ENCODE measurements at regions not wholly inside any gene's neighbourhood (a gene's known extent, or its start where the extent isn't known, plus 50 kb on each side); places are given as distances from the start of the nearest gene placed in this dataset.

DNA sequence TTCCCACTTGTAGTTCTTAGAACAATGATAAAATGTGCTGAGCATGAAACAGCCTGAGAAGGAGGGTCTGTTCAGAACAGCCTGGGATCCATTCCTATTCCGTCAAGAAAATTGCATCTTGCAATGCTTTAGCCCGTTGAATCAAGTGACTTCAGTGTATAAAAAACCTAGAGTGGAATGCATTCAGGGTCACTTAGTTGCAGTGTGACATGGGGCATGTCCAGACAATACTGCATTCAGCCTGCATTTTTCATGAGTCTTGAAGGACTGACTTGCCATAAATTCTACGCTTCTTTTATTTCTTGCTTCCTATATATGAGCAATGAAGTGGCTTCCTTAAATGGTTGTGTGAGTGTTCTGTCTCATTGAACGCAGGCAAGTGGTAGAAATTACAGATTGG lies 758.3 kb upstream of the COBL start:
- H3K9me3 ChIP-seq, result no peaks in the 10 kb centered on the region
- no peak overlapping the region for H3K4me3 ChIP-seq
- intact Hi-C loops (cut with DNase I), result no loop called here
- no peaks in the 10 kb centered on the region for H3K4me1 ChIP-seq
- H3K36me3 ChIP-seq, result no peaks in the 10 kb centered on the region
- DNase-seq, result no peak
- no peaks in the 10 kb centered on the region for H3K27me3 ChIP-seq
- WGBS, 2 donors, result 83 to 84% methylated on average over 4 of the region's 4 CpGs
- no peak overlapping the region for H3K27ac ChIP-seq
- TF ChIP-seq POLR2AphosphoS5 (IDR thresholded peaks at IDR 0.05), result no peak
- TF ChIP-seq POLR2A (IDR thresholded peaks at IDR 0.05), result no peak
- TF ChIP-seq EP300 (IDR thresholded peaks at IDR 0.05), result no peak
- no peak for TF ChIP-seq CTCF (IDR thresholded peaks at IDR 0.05)

GRCh38 chr7:52074071-52074470 lies 757.5 kb upstream of the COBL start:
- no peak for TF ChIP-seq POLR2AphosphoS5 (IDR thresholded peaks at IDR 0.05)
- TF ChIP-seq CTCF (IDR thresholded peaks at IDR 0.05), result no peak
- no peak for DNase-seq
- Histone ChIP-seq H3K27me3 (no peaks in the 10 kb centered on the region), H3K4me3 (no peak overlapping the region), H3K36me3 (no peaks in the 10 kb centered on the region), H3K27ac (no peak overlapping the region), H3K9me3 (no peaks in the 10 kb centered on the region), H3K4me1 (no peaks in the 10 kb centered on the region)
- 88 to 91% methylated on average over 2 of the region's 2 CpGs for WGBS, 2 donors
- intact Hi-C loops (cut with DNase I), result no loop called here

GRCh38 chr7:52071744-52072143 lies 755.1 kb upstream of the COBL start:
- H3K36me3 ChIP-seq, result no peaks in the 10 kb centered on the region
- no peak for DNase-seq
- H3K9me3 ChIP-seq, result no peaks in the 10 kb centered on the region
- no peak overlapping the region for H3K4me3 ChIP-seq
- no peaks in the 10 kb centered on the region for H3K4me1 ChIP-seq
- no peaks in the 10 kb centered on the region for H3K27me3 ChIP-seq
- no peak overlapping the region for H3K27ac ChIP-seq
- intact Hi-C loops (cut with DNase I), result no loop called here
- WGBS, 2 donors, result 0 to 60% methylated on average over 1 of the region's 1 CpG
- TF ChIP-seq EP300 (IDR thresholded peaks at IDR 0.05), result no peak

DNA sequence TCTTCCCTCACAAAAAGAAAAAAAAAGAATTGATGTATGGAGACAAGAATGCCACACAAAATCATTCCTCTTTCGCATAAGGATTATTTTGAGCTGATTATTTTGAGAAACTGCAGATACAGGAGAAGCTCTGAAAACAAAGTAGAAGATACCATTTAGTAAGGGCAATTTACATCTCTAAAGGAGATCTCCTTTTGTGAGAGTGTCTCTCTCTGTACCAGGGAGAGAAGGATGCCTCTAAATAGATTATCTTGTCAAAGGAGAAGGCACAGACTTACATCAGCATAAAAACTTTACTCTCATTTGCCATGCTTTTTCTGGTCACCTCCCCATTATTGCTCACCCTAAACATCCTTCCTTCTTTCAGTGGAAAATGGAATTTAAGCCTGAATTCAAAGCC lies 747.9 kb upstream of the COBL start:
- H3K4me1 ChIP-seq, result no peaks in the 10 kb centered on the region
- WGBS, 2 donors, result 85 to 94% methylated on average over 1 of the region's 1 CpG
- DNase-seq, result no peak
- H3K27me3 ChIP-seq, result no peaks in the 10 kb centered on the region
- no peaks in the 10 kb centered on the region for H3K36me3 ChIP-seq
- H3K9me3 ChIP-seq, result no peaks in the 10 kb centered on the region
- no peak overlapping the region for H3K27ac ChIP-seq
- no peak for TF ChIP-seq POLR2AphosphoS5 (IDR thresholded peaks at IDR 0.05)
- TF ChIP-seq EP300 (IDR thresholded peaks at IDR 0.05), result no peak
- TF ChIP-seq CTCF (IDR thresholded peaks at IDR 0.05), result no peak
- no peak for TF ChIP-seq POLR2A (IDR thresholded peaks at IDR 0.05)
- intact Hi-C loops (cut with DNase I), result no loop called here
- H3K4me3 ChIP-seq, result no peak overlapping the region

- no peaks in the 10 kb centered on the region for H3K36me3 ChIP-seq
- 86 to 88% methylated on average over 2 of the region's 2 CpGs for WGBS, 2 donors
- no peaks in the 10 kb centered on the region for H3K9me3 ChIP-seq
- no peaks in the 10 kb centered on the region for H3K4me1 ChIP-seq
- TF ChIP-seq POLR2AphosphoS5 (IDR thresholded peaks at IDR 0.05), result no peak
- no peak for TF ChIP-seq POLR2A (IDR thresholded peaks at IDR 0.05)
- no peak overlapping the region for H3K27ac ChIP-seq
- no peak for DNase-seq
- intact Hi-C loops (cut with DNase I), result no loop called here
- no peak overlapping the region for H3K4me3 ChIP-seq
- no peaks in the 10 kb centered on the region for H3K27me3 ChIP-seq
These were observed 745.1 kb upstream of the COBL start for GRCh38 chr7:52061666-52062065.

DNA sequence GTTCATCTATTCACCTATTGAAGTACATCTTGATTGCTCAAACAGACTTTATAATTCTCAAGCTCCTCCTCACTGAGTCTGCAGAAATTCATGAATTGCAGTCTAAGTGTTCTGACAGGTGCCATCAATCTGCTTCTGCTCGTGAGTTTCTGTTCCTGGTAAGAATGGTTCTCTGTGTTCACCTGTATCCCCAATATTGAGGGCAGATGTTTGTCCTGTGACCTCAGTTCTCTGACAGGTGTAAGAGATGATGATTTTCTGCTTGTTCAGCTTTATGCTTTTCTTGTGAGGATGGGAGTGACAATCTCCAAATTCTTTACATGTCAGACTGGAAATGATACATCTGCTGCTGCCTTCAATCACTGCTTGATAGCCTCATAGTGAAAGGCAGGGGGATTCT lies 736.9 kb upstream of the COBL start:
- Histone ChIP-seq H3K4me1 (no peaks in the 10 kb centered on the region), H3K4me3 (no peak overlapping the region), H3K9me3 (no peaks in the 10 kb centered on the region), H3K36me3 (no peaks in the 10 kb centered on the region), H3K27ac (no peak overlapping the region), H3K27me3 (no peaks in the 10 kb centered on the region)
- WGBS, 2 donors, result 0 to 29% methylated on average over 1 of the region's 1 CpG
- TF ChIP-seq POLR2AphosphoS5 (IDR thresholded peaks at IDR 0.05) (no peak), EP300 (IDR thresholded peaks at IDR 0.05) (no peak), CTCF (IDR thresholded peaks at IDR 0.05) (no peak), POLR2A (IDR thresholded peaks at IDR 0.05) (no peak)
- no peak for DNase-seq
- intact Hi-C loops (cut with DNase I), result no loop called here

Measured in sigmoid colon (tissue), 6 donors.